HepG2 (cell line): ENCODE measurements at regions not wholly inside any gene's neighbourhood (a gene's known extent, or its start where the extent isn't known, plus 50 kb on each side); places are given as distances from the start of the nearest gene placed in this dataset.

Experiments used
- ATAC-seq: fragments of 200-7000 bp; cut with Tn5 transposase; 3 replicates; pipeline ENCODE4 v1.9.1; 2020; ENCODE audit warnings: mild to moderate bottlenecking, moderate library complexity
- BruUV-seq: library from RNA; stranded (reverse); fragments of 400-500 nt; replicated peaks from 2 replicates; lab custom pipeline; 2021; lab: Mats Ljungman, UMichigan
- CTCF ChIA-PET: fragments of 300-600 bp; formaldehyde crosslinking; extraction: SDS; loops from one replicate; lab custom pipeline; 2021; ENCODE audit warnings: low total read pairs, inconsistent platforms, low intra/inter-chr PET ratio; lab: Yijun Ruan, JAX
- POLR2A ChIA-PET: fragments of 350-600 bp; sonication (Branson Sonifier 250); formaldehyde crosslinking; loops from one replicate; lab custom pipeline; 2020; ENCODE audit warnings: antibody characterized with exemption, inconsistent platforms; lab: Yijun Ruan, JAX
- DNase-seq: peaks from one replicate; pipeline ENCODE4 v3.0.0-alpha.2; 2015; ENCODE audit warnings: low spot score
- FAIRE-seq: peaks from 3 replicates; lab custom pipeline; 2011; peaks lifted over from hg19 to GRCh38; lab: Jason Lieb, UNC
- H2AFZ ChIP-seq: one replicate; pipeline ENCODE4 v1.6.1; 2011; ENCODE audit warnings: low read length, inconsistent platforms
- H3K27ac ChIP-seq: fragments of 300-600 bp; 3 replicates; pipeline ENCODE4 v1.8.0; 2011; ENCODE audit warnings: mixed run types, mild to moderate bottlenecking, mixed read lengths, low read length, inconsistent platforms; ENCODE audit not compliant: insufficient read depth; ENCODE audit errors: extremely low read length
- H3K27me3 ChIP-seq, 2 experiments: fragments of 200-600 bp in 1 of 2; 2 replicates in 1 of 2; 3 replicates in 1 of 2; pipeline versions ENCODE4 v1.6.0 to v1.8.0; 2011; ENCODE audit warnings: low read length in 2 of 2, mild to moderate bottlenecking in 2 of 2, moderate library complexity in 2 of 2, inconsistent platforms in 1 of 2; ENCODE audit not compliant: insufficient read depth in 2 of 2, control insufficient read depth in 1 of 2
- H3K36me3 ChIP-seq, 2 experiments: fragments of 200-600 bp in 1 of 2; replicated peaks in 1 of 2; 2 replicates in 1 of 2; 3 replicates in 1 of 2; pipeline versions ENCODE4 v1.5.1 to v1.8.0; 2011; ENCODE audit warnings: low read length in 2 of 2, inconsistent platforms in 1 of 2; ENCODE audit not compliant: insufficient read depth in 2 of 2, control insufficient read depth in 1 of 2
- H3K4me1 ChIP-seq: 2 replicates; pipeline ENCODE4 v1.5.1; 2012; ENCODE audit warnings: low read length, inconsistent platforms; ENCODE audit not compliant: insufficient read depth
- H3K4me2 ChIP-seq: 2 replicates; pipeline ENCODE4 v1.6.0; 2011; ENCODE audit warnings: low read depth, low read length, inconsistent platforms
- H3K4me3 ChIP-seq, 3 experiments: fragments of 200-600 bp in 1 of 3; sonication (generic), shearing (Covaris generic) in 1 of 3; replicated peaks in 1 of 3; 2 replicates each; pipeline ENCODE4 v1.5.1; 2011 to 2016; ENCODE audit warnings: low read length in 3 of 3, inconsistent platforms in 2 of 3, low read depth in 2 of 3, mild to moderate bottlenecking in 2 of 3, control low read depth in 1 of 3, mixed read lengths in 1 of 3; ENCODE audit not compliant: insufficient read depth in 1 of 3
- H3K79me2 ChIP-seq: one replicate; pipeline ENCODE4 v1.6.1; 2011; ENCODE audit warnings: low read length, inconsistent platforms; ENCODE audit not compliant: insufficient read depth
- H3K9ac ChIP-seq: 2 replicates; pipeline ENCODE4 v1.6.0; 2011; ENCODE audit warnings: mild to moderate bottlenecking, low read depth, low read length, inconsistent platforms; ENCODE audit not compliant: insufficient read depth
- H3K9me3 ChIP-seq: 2 replicates; pipeline ENCODE4 v1.5.1; 2012; ENCODE audit warnings: mild to moderate bottlenecking, low read length
- H4K20me1 ChIP-seq: 2 replicates; pipeline ENCODE4 v1.6.0; 2011; ENCODE audit warnings: inconsistent platforms, mild to moderate bottlenecking, low read length, moderate library complexity; ENCODE audit not compliant: insufficient read depth
- CERS6 ChIP-seq: sonication (generic); formaldehyde crosslinking; IDR thresholded peaks from 2 replicates; pipeline ENCODE4 v1.5.0; 2020; ENCODE audit warnings: missing genetic modification reagents
- HOXA7 ChIP-seq: sonication (generic); formaldehyde crosslinking; IDR thresholded peaks from 2 replicates; pipeline ENCODE4 v1.8.1; 2022; ENCODE audit warnings: mild to moderate bottlenecking, missing genetic modification reagents, moderate library complexity
- KDM4B ChIP-seq: sonication (generic); formaldehyde crosslinking; IDR thresholded peaks from 2 replicates; pipeline ENCODE4 v1.4.0; 2020; ENCODE audit warnings: missing genetic modification reagents
- MTERF4 ChIP-seq: sonication (generic); formaldehyde crosslinking; IDR thresholded peaks from 2 replicates; pipeline ENCODE4 v1.8.0; 2023; ENCODE audit warnings: mild to moderate bottlenecking, missing genetic modification reagents
- PHF8 ChIP-seq: sonication (generic); formaldehyde crosslinking; IDR thresholded peaks from 2 replicates; pipeline ENCODE4 v1.5.0; 2020; ENCODE audit warnings: missing genetic modification reagents
- ZBTB44 ChIP-seq: sonication (generic); formaldehyde crosslinking; IDR thresholded peaks from 2 replicates; pipeline ENCODE4 v1.4.0; 2020; ENCODE audit warnings: missing genetic modification reagents
- ZFP36 ChIP-seq: fragments of 150-350 bp; IDR thresholded peaks from 2 replicates; pipeline ENCODE4 v1.6.1; 2018; ENCODE audit warnings: borderline replicate concordance, low read length, low read depth; ENCODE audit not compliant: partially characterized antibody
- ZNF136 ChIP-seq: sonication (generic); formaldehyde crosslinking; IDR thresholded peaks from 2 replicates; pipeline ENCODE4 v1.8.1; 2022; ENCODE audit warnings: low read depth, mild to moderate bottlenecking, moderate library complexity, missing genetic modification reagents
- ZNF547 ChIP-seq: sonication (generic); formaldehyde crosslinking; IDR thresholded peaks from 2 replicates; pipeline ENCODE4 v1.5.1; 2020; ENCODE audit warnings: mild to moderate bottlenecking, missing genetic modification reagents
- ZNF83 ChIP-seq: sonication (generic); formaldehyde crosslinking; IDR thresholded peaks from 2 replicates; pipeline ENCODE4 v1.4.0; 2020; ENCODE audit warnings: missing genetic modification reagents, mild to moderate bottlenecking, borderline replicate concordance
- WGBS: methylation state at CpG from one replicate; pipeline ENCODE4 v1.1.6; 2017; ENCODE audit warnings: low lambda C conversion rate; 5-methylcytosine and 5-hydroxymethylcytosine counted together
- in situ Hi-C: cut with HindIII; loops from 2 replicates; pipeline ENCODE4 v1.10.0; 2017; ENCODE audit warnings: low pct_unique_long_range_greater_than_20kb; ENCODE audit not compliant: extremely low pct_ligation_motif_present
- intact Hi-C: fragments of 100-400 bp; cut with micrococcal nuclease; formaldehyde crosslinking; loops from one replicate; pipeline ENCODE4 v1.10.0; 2022; ENCODE audit not compliant: unreplicated experiment

- in situ Hi-C loops = no loop called here
- ChIA-PET CTCF (no interaction called here), POLR2A (no interaction called here)
- no peaks in the 10 kb centered on the region for H4K20me1 ChIP-seq
- H3K27me3 ChIP-seq = peaks cover 0 to 5% of the 10 kb centered on the region in 2 experiments; a peak in 2 of 5 replicates
- no peaks in the 10 kb centered on the region for H3K79me2 ChIP-seq
- intact Hi-C loops = no loop called here
- no peak overlapping the region for H3K9ac ChIP-seq
- FAIRE-seq = no peak
- H3K4me2 ChIP-seq = no peak overlapping the region
- H3K9me3 ChIP-seq = no peaks in the 10 kb centered on the region
- BruUV-seq = no TSS peak
- no peak overlapping the region for H2AFZ ChIP-seq
- no peak for DNase-seq
- H3K4me3 ChIP-seq = no peak overlapping the region
- WGBS = 81% methylated on average over 1 of the region's 1 CpG
- ATAC-seq = no peak
- H3K4me1 ChIP-seq = peaks cover 5% of the 10 kb centered on the region; the same call in 1 of the 2 replicates
- TF ChIP-seq CERS6 (CRISPR knock-in tag) (no peak), KDM4B (CRISPR knock-in tag) (no peak), ZBTB44 (CRISPR knock-in tag) (no peak), ZNF83 (CRISPR knock-in tag) (no peak), ZNF547 (CRISPR knock-in tag) (no peak), PHF8 (no peak), ZNF136 (CRISPR knock-in tag) (no peak), MTERF4 (CRISPR knock-in tag) (no peak), ZFP36 (no peak), HOXA7 (no peak)
- no peak overlapping the region for H3K27ac ChIP-seq
- H3K36me3 ChIP-seq = no peaks in the 10 kb centered on the region
Observed at GRCh38 chr5:34578962-34579361, 77.2 kb upstream of the RAI14 start.
